Activated naive CD8-positive, alpha-beta T cell treated with anti-CD3 and anti-CD28 coated beads, Interleukin-2, amount 10 ng/mL, durations not matched to agents 7 days and 5 days (primary cell): ENCODE measurements at regions not wholly inside any gene's neighbourhood (a gene's known extent, or its start where the extent isn't known, plus 50 kb on each side); places are given as distances from the start of the nearest gene placed in this dataset.
A peak's percentile ranks its signal among the peaks of the same experiment; 100 is the strongest.

ENCODE experiments used
- ATAC-seq: fragments of 150-1000 bp; cut with Tn5 transposase; one replicate; pipeline ENCODE4 v1.10.0; 2021; ENCODE audit warnings: low read depth, moderate library complexity
- POLR2A ChIA-PET: fragments of 350-600 bp; sonication (Branson Sonifier 250); formaldehyde crosslinking; loops from one replicate; lab custom pipeline; 2021; ENCODE audit warnings: antibody characterized with exemption; lab: Charles Lee
- DNase-seq: peaks from one replicate; pipeline ENCODE4 v3.0.0; 2021
- H3K27ac Mint-ChIP-seq: one replicate; pipeline ENCODE4 v1.8.0; 2022; ENCODE audit warnings: mild to moderate bottlenecking, mixed read lengths
- H3K27me3 Mint-ChIP-seq: one replicate; pipeline ENCODE4 v1.8.0; 2022; ENCODE audit warnings: mild to moderate bottlenecking, moderate library complexity, mixed read lengths
- H3K36me3 Mint-ChIP-seq: one replicate; pipeline ENCODE4 v1.8.0; 2021; ENCODE audit warnings: mild to moderate bottlenecking, mixed read lengths
- H3K4me1 Mint-ChIP-seq: one replicate; pipeline ENCODE4 v1.8.0; 2021; ENCODE audit warnings: mixed read lengths
- H3K4me3 Mint-ChIP-seq: one replicate; pipeline ENCODE4 v1.8.0; 2022; ENCODE audit warnings: mild to moderate bottlenecking, moderate library complexity, mixed read lengths
- H3K9me3 Mint-ChIP-seq: one replicate; pipeline ENCODE4 v1.8.0; 2021; ENCODE audit warnings: mixed read lengths

GRCh38 chr1:185376288-185376687 is 59.2 kb upstream of the IVNS1ABP start:
- no peak overlapping the region for H3K4me3 Mint-ChIP-seq
- peaks cover 16% of the 10 kb centered on the region for H3K4me1 Mint-ChIP-seq
- no peak for ATAC-seq
- POLR2A ChIA-PET: interaction anchor here (1.1 to 1.6 kb wide), 4 partner anchors 17 to 185 kb away, joined by 3 to 10 read pairs (median 5); partner anchors contain the start of gene IVNS1ABP
- H3K36me3 Mint-ChIP-seq: peaks cover 30% of the 10 kb centered on the region
- H3K27ac Mint-ChIP-seq: no peak overlapping the region
- DNase-seq: no peak
- no peaks in the 10 kb centered on the region for H3K27me3 Mint-ChIP-seq
- H3K9me3 Mint-ChIP-seq: peaks cover 8% of the 10 kb centered on the region

- ATAC-seq (peak; percentile 45), DNase-seq (peak; percentile 35)
- Mint-ChIP-seq H3K4me3 (no peak overlapping the region), H3K36me3 (peaks cover 31% of the 10 kb centered on the region), H3K4me1 (peaks cover 16% of the 10 kb centered on the region), H3K9me3 (peaks cover 5% of the 10 kb centered on the region), H3K27me3 (no peaks in the 10 kb centered on the region), H3K27ac (no peak overlapping the region)
- POLR2A ChIA-PET: interaction anchor here (0.8 to 1.8 kb wide), 4 partner anchors 37 to 186 kb away, joined by 3 to 10 read pairs (median 4); partner anchors contain the start of gene IVNS1ABP
Observed at GRCh38 chr1:185375583-185375982, 58.5 kb upstream of the IVNS1ABP start.

GRCh38 chr1:185373813-185374529 is 56.9 kb upstream of the IVNS1ABP start:
- Mint-ChIP-seq H3K27me3 (no peaks in the 10 kb centered on the region), H3K9me3 (peaks cover 6% of the 10 kb centered on the region), H3K4me1 (peaks cover 21% of the 10 kb centered on the region), H3K27ac (peak overlapping the region; percentile 76), H3K4me3 (peak overlapping the region; percentile 18), H3K36me3 (peaks cover 31% of the 10 kb centered on the region)
- DNase-seq: no peak
- POLR2A ChIA-PET: interaction anchor here (1.8 kb wide), 1 partner anchor 57 kb away, joined by 10 read pairs; the partner anchor contains the start of gene IVNS1ABP
- ATAC-seq: peak; percentile 23

- Mint-ChIP-seq H3K27ac (no peak overlapping the region), H3K36me3 (peaks cover 27% of the 10 kb centered on the region), H3K4me1 (peaks cover 26% of the 10 kb centered on the region), H3K9me3 (peaks cover 6% of the 10 kb centered on the region), H3K4me3 (no peak overlapping the region), H3K27me3 (no peaks in the 10 kb centered on the region)
- POLR2A ChIA-PET: no interaction called here
- DNase-seq: no peak
- ATAC-seq: no peak
Observed at GRCh38 chr1:185369786-185370185, 52.7 kb upstream of the IVNS1ABP start.

GRCh38 chr1:185368913-185369491 is 52.0 kb upstream of the IVNS1ABP start:
- H3K27me3 Mint-ChIP-seq: no peaks in the 10 kb centered on the region
- POLR2A ChIA-PET: no interaction called here
- no peak overlapping the region for H3K4me3 Mint-ChIP-seq
- H3K36me3 Mint-ChIP-seq: peaks cover 29% of the 10 kb centered on the region
- no peak for ATAC-seq
- H3K9me3 Mint-ChIP-seq: peaks cover 6% of the 10 kb centered on the region
- H3K4me1 Mint-ChIP-seq: peaks cover 24% of the 10 kb centered on the region
- no peak for DNase-seq
- H3K27ac Mint-ChIP-seq: peak overlapping the region; percentile 37

GRCh38 chr1:185368313-185368855 is 51.3 kb upstream of the IVNS1ABP start:
- H3K27me3 Mint-ChIP-seq: no peaks in the 10 kb centered on the region
- H3K36me3 Mint-ChIP-seq: peaks cover 29% of the 10 kb centered on the region
- peaks cover 8% of the 10 kb centered on the region for H3K9me3 Mint-ChIP-seq
- no peak overlapping the region for H3K27ac Mint-ChIP-seq
- POLR2A ChIA-PET: no interaction called here
- H3K4me1 Mint-ChIP-seq: peaks cover 24% of the 10 kb centered on the region
- H3K4me3 Mint-ChIP-seq: no peak overlapping the region
- ATAC-seq: no peak
- DNase-seq: no peak

GRCh38 chr1:185367218-185367617 is 50.2 kb upstream of the IVNS1ABP start:
- H3K9me3 Mint-ChIP-seq: peaks cover 10% of the 10 kb centered on the region
- no peak overlapping the region for H3K27ac Mint-ChIP-seq
- peaks cover 31% of the 10 kb centered on the region for H3K36me3 Mint-ChIP-seq
- POLR2A ChIA-PET: no interaction called here
- DNase-seq (no peak), ATAC-seq (no peak)
- H3K4me3 Mint-ChIP-seq: no peak overlapping the region
- H3K4me1 Mint-ChIP-seq: peaks cover 21% of the 10 kb centered on the region
- no peaks in the 10 kb centered on the region for H3K27me3 Mint-ChIP-seq
